GM19240 (cell line): ENCODE measurements at regions not wholly inside any gene's neighbourhood (a gene's known extent, or its start where the extent isn't known, plus 50 kb on each side); places are given as distances from the start of the nearest gene placed in this dataset.
"Not testable (repeated sequence)": the region's sequence is repeated elsewhere in the genome, so short reads cannot be mapped to it uniquely, and the experiment has no call there.

Experiments used
- DNase-seq: peaks from one replicate; pipeline ENCODE4 v3.0.0; 2011; ENCODE audit warnings: low spot score; ENCODE audit not compliant: insufficient read length

DNA sequence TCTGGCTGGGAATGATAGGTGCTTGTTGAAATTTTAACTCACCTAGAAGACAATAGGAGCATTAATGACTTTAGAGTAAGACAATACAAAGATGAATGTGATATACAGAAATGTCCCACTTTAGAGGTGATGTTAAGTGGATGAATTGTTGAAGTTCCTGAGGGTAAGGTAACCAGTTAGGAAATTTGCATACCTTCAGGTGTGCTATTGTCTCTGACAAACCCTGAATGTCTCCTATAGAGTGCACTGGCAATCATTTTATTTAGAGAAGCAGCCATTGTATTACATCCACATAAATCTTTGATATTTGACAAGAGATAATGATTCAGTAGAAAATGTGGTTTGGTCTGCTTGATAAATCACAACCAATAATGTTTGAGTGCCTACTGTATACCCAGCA lies 228.5 kb downstream of the RNF144A start:
- no peak for DNase-seq

DNA sequence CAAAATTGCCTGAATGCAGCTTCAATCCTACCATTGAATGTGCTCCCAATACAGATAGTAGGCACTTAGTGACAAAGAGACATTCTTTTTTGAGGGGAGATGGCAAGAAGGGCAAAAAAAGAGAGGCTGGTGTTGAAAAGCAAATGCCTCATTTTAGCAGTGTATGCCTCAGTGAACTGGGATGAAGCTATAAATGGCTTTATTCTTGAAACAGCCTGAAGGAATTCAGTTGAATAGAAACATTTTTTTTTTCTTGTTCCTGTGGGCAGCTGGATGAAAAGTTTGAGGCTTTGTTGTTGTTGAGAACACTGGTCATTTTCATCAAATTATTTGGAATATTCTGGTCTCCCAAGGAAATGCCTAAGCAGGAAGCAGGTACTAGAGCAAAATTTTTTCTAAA lies 228.9 kb downstream of the RNF144A start:
- DNase-seq = no peak

DNA sequence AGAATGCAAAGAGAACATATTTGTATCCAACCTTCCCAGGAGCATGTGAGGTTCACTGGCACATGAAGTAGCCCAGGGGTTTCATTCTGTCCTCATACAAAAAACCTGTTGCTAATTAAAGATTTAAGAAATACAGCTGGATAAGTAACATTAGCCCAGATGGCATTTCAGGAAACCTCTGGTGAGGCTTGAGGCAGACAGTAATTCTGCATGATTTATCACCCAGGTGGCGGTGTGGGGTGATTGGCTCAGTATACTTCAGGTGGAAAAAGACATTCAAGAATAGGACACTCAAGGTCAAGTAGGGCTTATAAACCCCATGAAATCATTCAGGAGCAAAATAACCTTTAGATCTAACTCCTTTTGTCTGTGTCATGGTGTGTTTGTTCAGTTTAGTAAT lies 237.4 kb downstream of the RNF144A start:
- DNase-seq = no peak

DNA sequence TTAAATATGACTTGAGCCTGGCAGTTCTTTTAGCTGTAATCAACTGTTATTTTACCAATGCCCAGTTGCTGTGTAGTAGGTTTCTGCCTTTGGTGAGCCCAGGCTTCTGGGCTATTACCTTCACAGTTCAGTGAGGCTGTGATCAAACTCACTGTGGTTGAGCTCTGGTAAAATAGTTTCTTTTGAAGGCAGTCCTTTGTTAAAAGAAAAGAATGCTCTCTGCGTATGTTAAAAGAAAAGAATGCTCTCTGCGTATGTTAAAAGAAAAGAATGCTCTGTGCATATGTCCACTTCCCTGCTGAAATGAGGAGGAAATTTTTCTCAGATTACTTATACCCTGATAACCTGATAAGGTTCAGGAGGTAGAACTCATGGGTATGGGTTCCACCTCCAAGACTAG lies 244.3 kb downstream of the RNF144A start:
- DNase-seq = no peak

DNA sequence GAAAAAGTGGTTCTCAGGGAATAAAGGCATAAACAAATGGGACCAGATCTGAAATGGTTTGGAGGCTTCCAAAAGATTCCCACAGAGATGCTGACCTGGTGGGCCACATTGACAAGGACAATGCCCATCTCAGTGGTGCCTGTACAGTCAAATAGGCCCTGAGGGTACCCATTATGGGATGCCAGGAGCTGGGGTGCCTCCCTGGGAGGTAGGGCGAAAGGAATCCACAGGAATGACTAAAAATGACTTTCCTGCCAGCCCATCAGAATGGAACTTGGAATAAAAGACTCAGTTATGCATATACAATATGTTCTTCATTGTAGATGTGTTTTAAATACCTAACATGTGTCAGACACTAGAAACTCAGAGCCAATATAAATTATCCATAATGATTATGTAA lies 248.5 kb downstream of the RNF144A start:
- no peak for DNase-seq

DNA sequence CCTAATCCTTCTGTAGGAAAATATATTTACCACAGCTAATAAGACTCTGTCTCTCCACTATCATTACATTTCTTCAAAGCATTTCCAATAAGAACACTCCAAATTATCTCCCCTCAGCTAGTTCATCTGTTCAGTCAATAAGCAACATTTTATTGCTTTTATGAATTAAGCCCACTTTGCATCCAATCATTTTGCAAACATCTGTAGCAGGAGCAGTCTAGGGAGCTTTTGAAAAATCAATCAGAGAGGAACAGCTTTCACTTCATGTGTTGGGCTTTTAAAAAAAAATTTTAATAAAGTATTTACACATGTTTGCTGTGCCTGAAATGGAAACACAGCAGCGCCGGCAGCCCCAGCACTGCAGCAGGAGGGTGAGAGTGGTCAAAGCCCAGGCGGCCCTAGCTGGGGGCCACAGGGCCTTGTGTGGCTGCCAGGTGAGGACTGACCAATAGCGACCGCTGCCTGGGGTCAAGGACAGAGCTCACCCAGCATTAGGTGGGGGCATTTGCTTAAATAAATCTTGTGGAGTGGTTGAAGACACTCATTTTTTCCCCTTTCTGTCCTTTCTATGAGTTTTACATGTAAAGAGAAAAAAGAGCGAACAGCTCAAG lies 250.7 kb downstream of the RNF144A start:
- DNase-seq = no peak

DNA sequence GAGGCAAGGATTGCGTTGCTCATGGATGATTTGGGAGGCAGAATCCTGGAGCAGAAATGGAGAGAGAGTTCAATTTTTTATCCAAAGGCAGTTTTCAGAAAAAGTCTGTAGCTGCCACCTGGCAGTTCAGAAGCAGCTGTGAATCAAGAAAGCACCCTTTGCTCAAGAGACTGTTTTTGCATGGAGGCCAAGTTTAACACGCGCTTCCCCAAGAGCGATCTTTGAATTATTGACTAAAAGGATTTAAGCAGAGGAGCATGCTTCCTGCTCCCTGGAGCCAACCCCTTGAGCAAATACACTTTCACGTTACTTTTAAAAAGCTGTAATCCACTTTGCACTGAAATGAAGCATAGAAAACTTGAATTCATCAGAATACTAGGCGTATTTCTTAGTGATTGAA lies 252.4 kb downstream of the RNF144A start:
- no peak for DNase-seq

DNA sequence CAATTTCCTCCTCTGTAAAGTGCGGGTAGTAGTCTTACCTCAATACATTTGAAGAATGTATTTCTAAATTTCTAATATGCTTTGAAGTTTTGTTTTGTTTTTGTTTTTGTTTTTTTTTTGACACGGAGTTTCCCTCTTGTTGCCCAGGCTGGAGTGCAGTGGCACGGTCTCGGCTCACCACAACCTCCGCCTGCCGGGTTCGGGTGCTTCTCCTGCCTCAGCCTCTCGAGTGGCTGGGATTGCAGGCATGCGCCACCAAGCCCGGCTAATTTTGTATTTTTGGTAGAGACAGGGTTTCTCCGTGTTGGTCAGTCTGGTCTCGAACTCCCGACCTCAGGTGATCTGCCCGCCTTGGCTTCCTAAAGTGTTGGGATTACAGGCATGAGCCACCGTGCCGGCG lies 261.8 kb downstream of the RNF144A start:
- DNase-seq = not testable (repeated sequence)

DNA sequence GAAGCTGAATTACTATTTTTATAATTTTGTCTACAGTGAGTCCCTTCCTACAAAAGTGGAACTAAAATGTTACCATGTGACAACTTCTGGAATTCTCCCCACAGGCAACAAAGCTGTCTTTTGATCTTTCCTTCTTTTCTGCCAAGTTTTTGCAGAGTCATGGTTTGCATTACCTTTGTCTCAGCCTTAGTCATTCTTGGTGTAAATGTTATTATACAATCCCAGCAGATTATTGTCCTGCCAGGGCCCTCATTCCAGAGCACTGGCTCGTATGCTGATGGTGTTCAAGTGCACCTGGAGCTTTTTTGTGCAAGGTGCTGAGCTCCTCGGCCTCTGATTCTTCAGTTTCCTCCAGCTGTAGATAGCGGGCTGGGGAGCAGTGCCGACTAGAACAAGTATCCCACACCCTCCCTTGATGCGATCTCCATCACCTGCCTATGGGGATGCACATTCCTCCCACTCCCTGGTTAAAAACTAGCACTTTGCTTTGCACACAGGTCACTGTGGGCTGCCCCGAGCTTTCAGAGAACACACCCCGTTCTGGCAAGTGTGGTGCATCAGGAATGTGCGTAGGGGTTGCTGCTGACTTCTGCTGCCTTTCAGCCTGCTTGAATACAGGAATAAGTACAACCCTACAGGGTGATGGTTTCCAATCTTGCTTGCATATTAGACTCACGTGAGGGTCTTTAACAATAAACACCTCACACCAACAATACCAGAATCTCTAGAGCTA lies 263.6 kb downstream of the RNF144A start:
- no peak for DNase-seq

DNA sequence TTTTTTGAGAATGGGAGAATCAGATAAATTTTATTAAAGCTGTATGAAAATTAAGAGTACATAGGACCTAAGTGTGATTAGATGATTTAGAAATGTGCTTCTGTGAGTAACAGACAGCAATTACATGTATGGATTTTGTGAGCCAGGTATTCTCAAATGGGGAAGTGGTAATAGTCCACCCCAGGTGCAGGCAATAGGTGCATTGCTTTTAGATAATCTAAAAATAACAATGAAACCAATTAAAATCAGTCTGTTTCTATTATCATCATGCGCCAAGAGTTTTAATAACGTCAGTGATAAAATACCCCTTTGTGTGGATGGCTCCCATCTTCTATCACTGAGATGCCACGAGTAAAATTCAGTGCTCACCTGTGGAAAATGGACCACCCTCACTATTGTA lies 265.3 kb downstream of the RNF144A start:
- no peak for DNase-seq

DNA sequence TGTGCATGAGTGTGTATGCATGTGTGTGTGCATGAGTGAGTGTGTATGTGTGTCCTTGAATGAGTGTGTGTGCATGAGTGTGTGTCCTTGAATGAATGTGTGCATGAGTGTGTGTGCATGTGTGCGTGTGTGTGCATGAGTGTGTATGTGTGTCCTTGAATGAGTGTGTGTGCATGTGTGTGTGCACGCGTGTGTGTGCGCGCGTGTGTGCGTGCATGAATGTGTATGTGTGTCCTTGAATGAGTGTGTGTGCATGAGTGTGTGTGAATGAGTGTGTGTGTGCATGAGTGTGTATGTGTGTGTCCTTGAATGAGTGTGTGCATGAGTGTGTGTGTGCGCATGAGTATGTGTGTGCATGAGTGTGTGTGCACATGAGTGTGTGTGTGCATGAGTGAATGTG lies 271.9 kb downstream of the RNF144A start:
- DNase-seq = no peak

DNA sequence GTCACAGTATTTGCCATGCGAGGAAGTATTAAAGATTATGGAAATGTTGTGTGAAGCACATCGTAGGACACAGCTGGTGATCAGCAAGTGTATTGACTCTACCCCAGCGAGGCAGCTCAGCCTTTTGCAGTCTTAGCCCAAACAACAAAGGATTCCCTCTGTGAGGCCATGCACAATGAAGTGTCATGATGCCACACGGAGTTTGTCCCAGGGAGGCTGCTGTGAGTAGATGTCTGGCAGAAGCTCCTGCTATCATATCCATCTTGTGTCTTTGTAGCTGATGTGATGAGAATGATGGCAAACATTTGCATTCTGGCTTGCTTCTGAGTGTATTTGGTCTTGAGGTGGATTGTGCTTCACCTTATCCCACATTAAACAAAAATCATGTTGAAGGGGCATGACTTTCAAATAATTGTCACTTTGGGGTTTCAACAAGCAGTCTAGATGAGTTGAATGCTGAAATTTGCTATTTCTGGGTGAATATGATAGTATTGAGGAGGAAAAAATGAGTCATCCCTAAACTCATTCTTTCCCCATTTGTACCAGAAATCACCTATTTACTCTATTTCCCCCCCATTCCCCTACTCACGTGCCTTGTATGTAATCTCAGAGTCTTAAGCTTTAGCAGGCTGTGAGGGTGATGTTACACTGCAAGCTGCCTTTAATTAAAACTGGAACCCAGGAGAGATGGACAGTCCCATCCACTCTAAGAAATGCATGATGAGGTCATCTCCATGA lies 273.5 kb downstream of the RNF144A start:
- no peak for DNase-seq

DNA sequence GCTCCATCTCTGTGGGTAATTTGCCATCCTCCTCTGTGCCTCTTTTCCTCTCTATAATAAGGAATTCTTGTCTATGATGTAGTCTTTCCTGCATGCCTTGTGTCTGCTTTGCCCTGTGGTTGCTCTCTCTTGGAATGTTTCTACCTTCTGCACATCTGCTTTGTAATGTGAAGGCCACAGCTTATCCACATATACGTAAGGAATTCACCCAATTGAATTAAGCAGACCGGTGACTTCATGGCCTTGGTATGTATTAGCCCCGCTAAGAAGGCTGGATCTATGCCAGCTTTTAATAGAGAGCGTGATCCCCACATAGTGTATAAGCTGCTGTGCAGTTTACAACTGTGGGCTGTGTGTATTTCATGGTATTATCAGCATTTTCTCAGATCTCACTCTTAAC lies 274.7 kb downstream of the RNF144A start:
- DNase-seq = no peak

DNA sequence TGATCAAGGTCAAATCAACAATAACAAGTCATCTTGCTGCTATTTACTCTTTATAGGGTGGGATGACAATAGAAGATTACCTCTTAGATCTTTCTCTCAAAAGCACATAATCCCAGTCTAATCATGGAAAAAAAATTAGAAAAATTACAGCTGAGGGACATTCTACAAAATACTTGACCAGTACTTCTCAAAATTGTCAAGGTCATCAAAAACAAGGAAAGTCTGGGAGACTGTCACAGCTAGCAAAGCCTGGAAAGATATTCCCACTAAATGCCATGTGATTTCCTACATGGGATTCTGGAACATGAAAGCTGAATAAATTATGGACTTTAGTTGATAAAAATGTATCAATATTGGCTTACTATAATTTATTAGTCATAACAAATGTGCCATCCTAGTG lies 276.2 kb downstream of the RNF144A start:
- no peak for DNase-seq

DNA sequence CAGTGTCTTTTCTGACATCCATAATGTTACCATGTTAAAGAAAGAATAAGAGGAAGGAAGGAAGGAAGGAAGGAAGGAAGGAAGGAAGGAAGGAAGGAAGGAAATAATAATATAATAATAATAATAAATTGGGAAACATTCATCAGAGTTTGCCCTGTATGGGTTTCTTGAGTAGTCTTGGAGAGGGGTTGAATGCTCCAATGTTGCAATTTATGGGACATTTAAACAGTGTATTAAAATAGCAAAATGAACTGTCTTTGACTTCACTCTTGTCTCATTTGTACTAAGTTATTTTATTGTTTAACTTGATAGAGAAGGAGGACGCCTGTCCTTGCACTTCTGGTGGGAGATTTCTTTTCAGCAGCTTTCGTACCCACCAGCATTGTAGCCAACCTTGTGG lies 277.7 kb downstream of the RNF144A start:
- no peak for DNase-seq

DNA sequence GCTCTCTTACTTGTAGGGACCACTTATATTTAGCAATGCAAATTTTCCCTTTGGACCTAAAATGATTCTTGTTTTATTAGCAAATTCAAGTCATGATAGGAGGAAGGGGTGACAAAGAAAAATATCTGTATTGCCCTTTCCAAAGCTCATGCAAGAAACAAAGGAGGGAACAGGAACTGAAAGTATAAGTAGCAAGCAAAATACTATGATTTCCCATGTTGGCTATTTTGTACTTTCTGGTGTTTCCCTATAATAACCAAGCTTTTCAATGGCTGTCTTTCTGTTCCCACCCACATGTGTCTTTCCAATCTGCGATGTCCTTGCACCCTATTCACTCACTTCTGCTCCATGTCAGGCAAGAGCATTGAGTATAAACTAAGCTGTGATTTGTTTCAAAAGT lies 279.7 kb downstream of the RNF144A start:
- no peak for DNase-seq

DNA sequence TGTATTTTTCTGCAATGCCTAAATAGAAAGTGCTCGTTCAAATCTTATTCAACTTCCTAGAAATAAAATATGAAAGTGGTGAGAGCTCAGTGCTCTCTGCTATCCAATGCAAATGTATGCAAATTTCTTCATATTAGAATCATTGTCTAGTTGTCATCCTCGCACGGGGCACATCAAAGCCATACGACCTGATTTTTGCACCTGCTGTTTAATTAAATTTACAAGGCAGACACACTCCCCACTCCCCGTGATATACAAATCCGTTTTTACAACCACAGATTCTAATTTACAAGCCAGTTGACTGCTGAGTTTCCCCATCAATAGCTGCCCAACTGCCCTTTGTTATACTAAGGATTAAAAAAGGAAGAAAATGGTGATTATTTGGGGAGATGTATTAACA lies 284.6 kb downstream of the RNF144A start:
- DNase-seq = no peak

DNA sequence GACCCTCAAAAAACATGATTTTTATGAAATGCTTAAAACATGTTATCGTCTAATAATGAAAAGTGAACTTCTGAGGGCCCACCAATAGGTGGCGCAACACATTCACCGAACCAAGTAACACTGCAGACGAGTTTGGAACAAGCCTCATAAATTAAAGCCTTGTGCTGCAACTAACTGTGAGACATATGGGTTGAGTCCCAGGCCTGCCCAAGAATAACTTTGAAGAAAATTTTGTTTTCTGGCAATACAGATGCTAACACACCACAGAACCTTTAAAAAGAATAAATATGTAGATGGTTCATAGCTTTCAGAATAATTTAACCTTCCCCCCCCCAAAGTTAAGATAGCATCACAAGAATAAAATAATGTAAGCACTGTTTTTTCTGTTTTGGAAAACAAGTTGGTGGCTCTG lies 285.9 kb downstream of the RNF144A start:
- DNase-seq = peak; percentile 23

DNA sequence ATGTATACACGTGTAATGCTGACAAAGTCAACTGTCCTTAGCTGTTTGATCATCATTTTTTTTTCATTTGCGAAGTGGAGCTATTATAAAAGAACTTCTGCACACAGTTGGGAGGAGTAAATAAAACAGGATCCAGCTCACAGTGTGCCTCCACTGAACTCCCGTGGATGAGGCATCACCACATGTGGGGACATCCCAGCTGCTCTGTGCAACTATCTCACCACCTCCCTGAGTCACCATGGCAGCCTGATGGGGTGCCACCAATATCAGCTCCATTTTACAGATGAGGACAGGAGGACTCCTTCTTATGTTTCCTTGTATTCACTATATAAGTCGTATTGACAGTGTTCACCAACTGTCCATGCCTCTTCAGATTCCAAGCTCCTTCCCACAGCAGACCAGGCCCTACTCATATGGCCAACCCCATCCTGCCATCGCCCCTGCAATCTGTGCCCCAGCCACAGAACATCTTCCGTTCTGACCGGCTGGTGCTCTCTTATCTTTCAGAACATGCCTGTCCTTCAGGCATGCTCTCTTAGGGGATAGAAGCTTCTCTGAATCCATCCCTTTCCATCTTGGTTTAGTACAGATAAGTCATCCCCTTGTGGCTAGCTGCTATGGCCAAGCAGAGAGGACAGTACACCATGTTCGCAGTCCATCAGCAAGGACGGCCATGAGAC lies 288.1 kb downstream of the RNF144A start:
- DNase-seq = no peak

DNA sequence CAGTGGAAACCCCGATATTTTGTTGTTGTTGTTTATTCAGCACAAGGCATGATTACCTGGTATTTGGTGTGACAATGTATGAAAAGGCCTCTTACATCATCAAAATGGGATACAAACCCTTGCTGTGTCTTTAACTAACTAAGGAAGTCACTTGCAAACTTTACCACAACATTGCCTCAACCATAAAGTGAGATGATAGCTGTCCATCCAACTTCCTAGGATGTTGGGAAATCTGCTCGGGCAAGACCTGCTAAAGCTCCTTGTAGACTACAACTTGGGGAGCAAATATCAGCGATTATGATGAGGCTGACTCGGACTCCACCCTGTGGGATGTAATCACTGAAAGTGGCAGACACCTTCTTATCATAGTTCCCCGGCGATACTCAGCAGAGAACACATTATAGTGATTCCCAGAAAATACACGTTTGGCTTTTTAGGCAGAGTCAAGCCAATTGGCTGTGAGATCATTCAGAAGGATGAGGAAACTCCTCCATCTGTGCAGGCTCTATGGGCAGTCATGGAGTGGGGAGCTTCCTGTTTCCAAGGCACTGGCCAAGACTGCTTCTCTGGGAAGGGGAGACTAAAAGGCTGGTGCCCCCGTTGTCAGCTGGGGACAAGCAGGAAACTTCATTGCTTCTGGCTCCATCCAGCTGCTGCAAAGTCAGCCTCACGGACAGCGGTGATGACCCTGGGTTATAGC lies 289.0 kb downstream of the RNF144A start:
- DNase-seq = no peak

DNA sequence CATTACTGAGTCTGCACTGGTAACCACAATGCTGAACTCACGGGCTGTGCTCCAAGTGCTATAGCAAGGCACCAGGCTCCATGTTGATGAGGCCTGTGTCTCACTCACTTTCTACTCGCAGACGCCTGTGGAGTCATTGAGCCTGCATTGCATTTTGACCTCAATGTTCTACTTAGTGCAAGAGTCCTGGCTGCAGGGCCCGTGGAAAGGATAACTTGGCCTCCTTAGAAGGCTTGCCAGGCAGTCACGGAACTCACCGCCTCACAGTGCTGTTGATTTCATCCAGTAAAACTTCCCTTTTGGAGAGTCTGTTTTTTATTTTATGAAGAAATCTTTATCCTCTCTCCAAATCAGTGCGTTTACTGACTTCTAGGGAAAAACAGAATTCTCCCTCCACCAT lies 290.4 kb downstream of the RNF144A start:
- no peak for DNase-seq
